Tibial artery (tissue), 4 donors: ENCODE measurements at regions not wholly inside any gene's neighbourhood (a gene's known extent, or its start where the extent isn't known, plus 50 kb on each side); places are given as distances from the start of the nearest gene placed in this dataset.

ENCODE experiments used
- DNase-seq, 2 donors: peaks; one replicate each; pipeline ENCODE4 v3.0.0-alpha.2; 2019
- H3K27ac ChIP-seq, 2 donors: fragments of 200-600 bp; sonication (generic) in 1 of 2; 1 replicate in 1 of 2; 2 replicates in 1 of 2; pipeline ENCODE4 v1.5.1; 2018 to 2019; ENCODE audit warnings: mild to moderate bottlenecking in 1 of 2
- H3K27me3 ChIP-seq, 2 donors: fragments of 200-600 bp; sonication (generic) in 1 of 2; one replicate each; pipeline versions ENCODE4 v1.5.1 to v1.6.0; 2016 to 2019
- H3K36me3 ChIP-seq, 3 donors: fragments of 200-600 bp; sonication (generic) in 2 of 3; one replicate each; pipeline ENCODE4 v1.5.1; 2016 to 2019; ENCODE audit warnings: mild to moderate bottlenecking in 2 of 3
- H3K4me1 ChIP-seq, 4 donors: fragments of 200-600 bp; sonication (generic) in 2 of 4; 1 replicate in 3 of 4; 2 replicates in 1 of 4; pipeline ENCODE4 v1.5.1; 2016 to 2019
- H3K4me3 ChIP-seq, 2 donors: fragments of 200-600 bp; sonication (generic) in 1 of 2; 1 replicate in 1 of 2; 2 replicates in 1 of 2; pipeline ENCODE4 v1.5.1; 2018 to 2019; ENCODE audit warnings: mild to moderate bottlenecking in 2 of 2
- H3K9me3 ChIP-seq, 3 donors: fragments of 200-600 bp; sonication (generic) in 1 of 3; one replicate each; pipeline ENCODE4 v1.5.1; 2016 to 2019
- intact Hi-C: fragments of 100-400 bp; cut with DNase I; formaldehyde crosslinking; loops from one replicate; pipeline ENCODE4 v1.15.0; 2023; ENCODE audit warnings: low total_unique reads
- TF ChIP-seq, protein P1 (sequence below), 2 experiments: fragments of 200-600 bp in 1 of 2; fragments of 450-650 bp in 1 of 2; IDR thresholded peaks; one replicate each; pipeline ENCODE4 v1.5.1; 2017 to 2019; ENCODE audit warnings: antibody characterized with exemption in 2 of 2, mild to moderate bottlenecking in 1 of 2, moderate library complexity in 1 of 2

DNA sequence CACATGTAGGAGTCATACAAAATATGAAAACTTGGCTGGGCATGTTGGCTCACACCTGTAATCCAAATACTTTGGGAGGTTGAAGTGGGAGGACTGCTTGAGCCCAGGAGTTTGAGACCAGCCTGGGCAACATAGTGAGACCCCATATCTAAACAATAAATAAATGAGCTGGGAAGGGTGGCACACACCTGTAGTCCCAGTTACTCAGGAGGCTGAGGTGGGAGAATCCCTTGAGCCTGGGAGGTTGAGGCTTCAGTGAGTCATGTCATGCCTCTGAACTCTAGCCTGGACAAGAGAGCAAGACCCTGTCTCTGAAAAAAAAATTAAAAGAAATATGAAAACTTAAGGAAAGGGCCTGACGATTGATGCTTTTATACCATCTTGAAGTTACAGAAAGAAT, 112.4 kb upstream of the RAI14 start:
- H3K4me3 ChIP-seq = no peak overlapping the region
- H3K27me3 ChIP-seq = no peaks in the 10 kb centered on the region
- no peak for DNase-seq
- H3K36me3 ChIP-seq = no peaks in the 10 kb centered on the region
- H3K9me3 ChIP-seq = peaks cover 0 to 10% (median 0%) of the 10 kb centered on the region in 3 donors
- H3K27ac ChIP-seq = no peak overlapping the region
- TF ChIP-seq, protein P1, sequence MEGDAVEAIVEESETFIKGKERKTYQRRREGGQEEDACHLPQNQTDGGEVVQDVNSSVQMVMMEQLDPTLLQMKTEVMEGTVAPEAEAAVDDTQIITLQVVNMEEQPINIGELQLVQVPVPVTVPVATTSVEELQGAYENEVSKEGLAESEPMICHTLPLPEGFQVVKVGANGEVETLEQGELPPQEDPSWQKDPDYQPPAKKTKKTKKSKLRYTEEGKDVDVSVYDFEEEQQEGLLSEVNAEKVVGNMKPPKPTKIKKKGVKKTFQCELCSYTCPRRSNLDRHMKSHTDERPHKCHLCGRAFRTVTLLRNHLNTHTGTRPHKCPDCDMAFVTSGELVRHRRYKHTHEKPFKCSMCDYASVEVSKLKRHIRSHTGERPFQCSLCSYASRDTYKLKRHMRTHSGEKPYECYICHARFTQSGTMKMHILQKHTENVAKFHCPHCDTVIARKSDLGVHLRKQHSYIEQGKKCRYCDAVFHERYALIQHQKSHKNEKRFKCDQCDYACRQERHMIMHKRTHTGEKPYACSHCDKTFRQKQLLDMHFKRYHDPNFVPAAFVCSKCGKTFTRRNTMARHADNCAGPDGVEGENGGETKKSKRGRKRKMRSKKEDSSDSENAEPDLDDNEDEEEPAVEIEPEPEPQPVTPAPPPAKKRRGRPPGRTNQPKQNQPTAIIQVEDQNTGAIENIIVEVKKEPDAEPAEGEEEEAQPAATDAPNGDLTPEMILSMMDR (IDR thresholded peaks at IDR 0.05) = no peak
- intact Hi-C loops = no loop called here
- peaks cover 0 to 6% (median 0%) of the 10 kb centered on the region in 4 donors for H3K4me1 ChIP-seq

DNA sequence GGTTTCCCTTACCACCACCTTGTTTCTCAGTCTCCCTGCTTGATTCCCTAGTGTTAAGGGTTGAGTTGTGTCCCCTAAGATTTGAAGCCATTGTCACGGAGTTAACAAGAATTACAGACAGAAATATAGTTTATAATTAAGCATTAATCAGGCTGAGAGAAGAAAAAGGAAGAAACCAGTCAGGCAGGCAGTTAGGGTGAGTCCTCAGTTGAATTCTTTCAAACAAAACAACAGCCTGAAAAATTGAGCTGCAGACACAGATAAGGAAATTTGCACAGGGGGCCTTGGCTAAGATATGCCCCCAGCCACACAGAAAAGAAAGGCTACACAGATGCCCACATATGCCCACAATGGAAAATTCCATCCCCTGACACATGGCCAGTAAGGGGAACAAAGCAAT, 111.7 kb upstream of the RAI14 start:
- intact Hi-C loops = no loop called here
- Histone ChIP-seq H3K27me3 (no peaks in the 10 kb centered on the region), H3K27ac (no peak overlapping the region), H3K4me1 (peaks cover 0 to 10% (median 0%) of the 10 kb centered on the region in 4 donors), H3K9me3 (peaks cover 0 to 10% (median 0%) of the 10 kb centered on the region in 3 donors), H3K4me3 (no peak overlapping the region), H3K36me3 (no peaks in the 10 kb centered on the region)
- TF ChIP-seq, protein P1 (IDR thresholded peaks at IDR 0.05) = no peak
- no peak for DNase-seq

DNA sequence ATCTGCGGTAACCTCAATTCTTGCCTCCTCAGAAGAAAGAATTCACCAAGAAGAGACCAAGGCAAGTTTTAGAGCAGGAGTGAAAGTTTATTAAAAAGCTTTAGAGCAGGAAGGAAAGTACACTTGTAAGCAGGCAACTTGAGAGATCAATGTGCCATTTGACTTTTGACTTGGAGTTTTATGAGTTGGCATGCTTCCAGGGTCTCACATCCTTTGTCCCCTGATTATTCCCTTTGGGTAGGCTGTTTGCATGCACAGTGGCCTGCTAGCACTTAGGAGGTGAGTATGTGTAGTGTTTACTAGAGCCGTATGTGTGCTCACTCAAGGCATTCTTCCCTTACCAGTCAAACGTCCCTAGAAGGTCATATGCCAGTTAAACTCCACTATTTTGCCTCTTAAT, 111.0 kb upstream of the RAI14 start:
- H3K9me3 ChIP-seq = peaks cover 0 to 10% (median 0%) of the 10 kb centered on the region in 3 donors
- TF ChIP-seq, protein P1 (IDR thresholded peaks at IDR 0.05) = no peak
- intact Hi-C loops = no loop called here
- no peaks in the 10 kb centered on the region for H3K36me3 ChIP-seq
- no peaks in the 10 kb centered on the region for H3K27me3 ChIP-seq
- H3K27ac ChIP-seq = no peak overlapping the region
- H3K4me1 ChIP-seq = peaks cover 0 to 10% (median 0%) of the 10 kb centered on the region in 4 donors
- H3K4me3 ChIP-seq = no peak overlapping the region
- DNase-seq = no peak

DNA sequence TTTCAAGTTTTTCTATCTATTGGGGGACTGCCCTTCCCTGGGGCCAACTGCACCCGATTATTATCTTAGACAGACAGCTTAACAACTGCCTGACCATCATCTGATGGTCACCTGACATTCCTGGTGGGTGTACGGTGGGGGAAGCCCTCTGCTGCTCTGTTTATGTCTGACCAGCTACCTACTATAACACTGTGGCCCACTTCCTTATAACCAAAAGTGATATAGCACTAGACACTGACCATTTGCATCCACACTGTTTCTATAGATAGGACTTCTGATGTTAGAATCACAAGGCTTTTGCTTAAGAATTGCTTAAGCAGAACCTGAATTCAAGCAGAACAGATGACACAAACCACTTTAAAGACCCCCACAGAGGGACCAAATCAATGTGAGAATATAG, 110.5 kb upstream of the RAI14 start:
- no peaks in the 10 kb centered on the region for H3K36me3 ChIP-seq
- H3K27ac ChIP-seq = no peak overlapping the region
- H3K27me3 ChIP-seq = no peaks in the 10 kb centered on the region
- no peak for DNase-seq
- TF ChIP-seq, protein P1 (IDR thresholded peaks at IDR 0.05) = no peak
- H3K9me3 ChIP-seq = peaks cover 0 to 10% (median 0%) of the 10 kb centered on the region in 3 donors
- H3K4me3 ChIP-seq = no peak overlapping the region
- intact Hi-C loops = no loop called here
- peaks cover 0 to 10% (median under 1%) of the 10 kb centered on the region in 4 donors for H3K4me1 ChIP-seq

DNA sequence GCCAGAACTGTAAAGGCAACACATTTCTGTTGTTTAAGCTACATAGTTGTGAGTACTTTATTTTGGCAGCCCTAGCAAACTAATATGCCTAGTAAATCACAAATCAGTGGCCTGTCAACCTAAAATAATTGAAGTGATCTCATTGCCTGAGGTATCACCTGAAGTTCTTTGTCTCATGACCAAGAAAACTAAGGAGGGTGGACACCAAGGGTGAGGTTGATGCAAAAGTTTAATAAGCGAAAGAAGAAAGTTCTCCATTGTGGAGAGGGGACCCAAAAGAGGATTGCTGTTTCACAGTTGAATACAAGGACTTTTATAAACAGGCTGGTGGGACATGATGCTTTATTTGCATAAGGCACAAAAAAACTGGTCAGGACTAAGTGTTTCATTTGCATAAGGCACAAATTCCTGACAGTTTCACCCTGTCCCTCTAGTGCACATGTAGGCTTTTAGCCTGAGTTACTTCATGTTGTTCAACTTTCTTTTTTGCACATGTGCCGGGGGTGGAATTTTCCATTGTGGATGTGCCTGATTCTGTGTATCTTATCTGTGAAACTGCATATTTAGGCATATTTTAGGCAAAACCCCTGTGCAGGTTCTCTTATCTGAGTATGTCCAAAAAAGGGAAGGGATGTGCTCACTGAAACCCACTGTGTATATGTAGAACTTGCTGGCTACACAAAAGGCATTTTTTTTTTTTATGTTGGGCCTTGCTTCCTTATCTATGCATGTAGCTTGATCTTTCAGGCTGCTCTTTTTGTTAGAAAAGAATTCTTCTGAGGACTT, 108.6 kb upstream of the RAI14 start:
- H3K27ac ChIP-seq = no peak overlapping the region
- DNase-seq = no peak
- H3K36me3 ChIP-seq = no peaks in the 10 kb centered on the region
- peaks cover 0 to 10% (median 0%) of the 10 kb centered on the region in 3 donors for H3K9me3 ChIP-seq
- peaks cover 0 to 20% (median 7%) of the 10 kb centered on the region in 4 donors for H3K4me1 ChIP-seq
- H3K4me3 ChIP-seq = no peak overlapping the region
- TF ChIP-seq, protein P1 (IDR thresholded peaks at IDR 0.05) = no peak
- intact Hi-C loops = no loop called here
- no peaks in the 10 kb centered on the region for H3K27me3 ChIP-seq
